Spleen (tissue), 11 donors: ENCODE measurements at regions not wholly inside any gene's neighbourhood (a gene's known extent, or its start where the extent isn't known, plus 50 kb on each side); places are given as distances from the start of the nearest gene placed in this dataset.

ENCODE experiments used
- DNase-seq: peaks from one replicate; pipeline ENCODE4 v3.0.0-alpha.2; 2020
- H3K27ac ChIP-seq, 8 donors: fragments of 200-600 bp; sonication (generic) in 7 of 8; 1 replicate in 4 of 8; 2 replicates in 4 of 8; pipeline versions ENCODE4 v1.5.0 to v1.8.0; 2016 to 2021; ENCODE audit warnings: inconsistent platforms in 4 of 8, mild to moderate bottlenecking in 4 of 8, moderate library complexity in 1 of 8
- H3K27me3 ChIP-seq, 7 donors: fragments of 200-600 bp; sonication (generic) in 6 of 7; replicated peaks in 1 of 7; 1 replicate in 4 of 7; 2 replicates in 3 of 7; pipeline versions ENCODE4 v1.5.0 to v1.8.0; 2016 to 2021; ENCODE audit warnings: inconsistent platforms in 3 of 7, mild to moderate bottlenecking in 1 of 7
- H3K36me3 ChIP-seq, 6 donors: fragments of 200-600 bp; sonication (generic) in 5 of 6; 1 replicate in 4 of 6; 2 replicates in 2 of 6; pipeline versions ENCODE4 v1.5.0 to v1.8.0; 2016 to 2021; ENCODE audit warnings: inconsistent platforms in 2 of 6
- H3K4me1 ChIP-seq, 6 donors: fragments of 200-600 bp; sonication (generic) in 5 of 6; 1 replicate in 3 of 6; 2 replicates in 3 of 6; pipeline versions ENCODE4 v1.5.0 to v1.8.0; 2016 to 2021; ENCODE audit warnings: inconsistent platforms in 3 of 6
- H3K4me3 ChIP-seq, 8 donors: fragments of 200-600 bp; sonication (generic) in 7 of 8; 1 replicate in 4 of 8; 2 replicates in 4 of 8; pipeline versions ENCODE4 v1.5.0 to v1.8.0; 2016 to 2021; ENCODE audit warnings: inconsistent platforms in 4 of 8, mild to moderate bottlenecking in 4 of 8, moderate library complexity in 2 of 8
- H3K9me3 ChIP-seq, 8 donors: fragments of 200-600 bp; sonication (generic) in 7 of 8; 1 replicate in 4 of 8; 2 replicates in 4 of 8; pipeline versions ENCODE4 v1.5.0 to v1.8.0; 2016 to 2021; ENCODE audit warnings: inconsistent platforms in 4 of 8
- POLR2A ChIP-seq, 3 donors: fragments of 450-650 bp; IDR thresholded peaks; one replicate each; pipeline ENCODE4 v1.5.1; 2017; ENCODE audit warnings: antibody characterized with exemption in 3 of 3, mild to moderate bottlenecking in 1 of 3
- POLR2AphosphoS5 ChIP-seq, 3 donors: sonication (generic); formaldehyde crosslinking; IDR thresholded peaks; one replicate each; pipeline ENCODE4 v1.5.1; 2017; ENCODE audit warnings: antibody characterized with exemption in 3 of 3
- WGBS, 5 donors: extraction: QIAGEN DNeasy Blood & Tissue Kit in 3 of 5; methylation state at CpG; one replicate each; pipeline versions ENCODE4 v1.1.5 to v1.1.7; 2013 to 2018; 5-methylcytosine and 5-hydroxymethylcytosine counted together
- intact Hi-C: fragments of 100-400 bp; cut with DNase I; formaldehyde crosslinking; loops from one replicate; pipeline ENCODE4 v1.15.0; 2023; ENCODE audit warnings: low total_unique reads
- TF ChIP-seq, protein P1 (sequence below), 11 experiments: fragments of 200-600 bp in 7 of 11; fragments of 450-650 bp in 4 of 11; sonication (generic) in 4 of 11; IDR thresholded peaks in 8 of 11; conservative IDR thresholded peaks in 3 of 11; 1 replicate in 7 of 11; 2 replicates in 4 of 11; pipeline versions ENCODE4 v1.4.0 to v1.8.0; 2016 to 2021; ENCODE audit warnings: antibody characterized with exemption in 11 of 11, inconsistent platforms in 4 of 11, mild to moderate bottlenecking in 1 of 11
- donor health status: healthy with polysubstance abuse.
- donor health status: DM: no; HTN: no; CAD: no; lungs with moderate emphysema.
- donor health status: DM: no; HTN: no; CAD: no.
- donor health status: Bipolar disorder and iron deficiency.
- donor health status: healthy.
- donor health status: DM: no; HTN: no; CAD: no.
- donor health status: DM: yes; HTN: yes; CAD: no.

- WGBS, 5 donors: 52 to 66% (median 57%) methylated on average over 4 of the region's 4 CpGs
- no peak overlapping the region for H3K27ac ChIP-seq
- peaks cover 0 to 6% (median 0%) of the 10 kb centered on the region in 8 donors for H3K9me3 ChIP-seq
- H3K36me3 ChIP-seq: no peaks in the 10 kb centered on the region
- no peaks in the 10 kb centered on the region for H3K27me3 ChIP-seq
- intact Hi-C loops: no loop called here
- H3K4me1 ChIP-seq: no peaks in the 10 kb centered on the region
- no peak for DNase-seq
- TF ChIP-seq, protein P1, sequence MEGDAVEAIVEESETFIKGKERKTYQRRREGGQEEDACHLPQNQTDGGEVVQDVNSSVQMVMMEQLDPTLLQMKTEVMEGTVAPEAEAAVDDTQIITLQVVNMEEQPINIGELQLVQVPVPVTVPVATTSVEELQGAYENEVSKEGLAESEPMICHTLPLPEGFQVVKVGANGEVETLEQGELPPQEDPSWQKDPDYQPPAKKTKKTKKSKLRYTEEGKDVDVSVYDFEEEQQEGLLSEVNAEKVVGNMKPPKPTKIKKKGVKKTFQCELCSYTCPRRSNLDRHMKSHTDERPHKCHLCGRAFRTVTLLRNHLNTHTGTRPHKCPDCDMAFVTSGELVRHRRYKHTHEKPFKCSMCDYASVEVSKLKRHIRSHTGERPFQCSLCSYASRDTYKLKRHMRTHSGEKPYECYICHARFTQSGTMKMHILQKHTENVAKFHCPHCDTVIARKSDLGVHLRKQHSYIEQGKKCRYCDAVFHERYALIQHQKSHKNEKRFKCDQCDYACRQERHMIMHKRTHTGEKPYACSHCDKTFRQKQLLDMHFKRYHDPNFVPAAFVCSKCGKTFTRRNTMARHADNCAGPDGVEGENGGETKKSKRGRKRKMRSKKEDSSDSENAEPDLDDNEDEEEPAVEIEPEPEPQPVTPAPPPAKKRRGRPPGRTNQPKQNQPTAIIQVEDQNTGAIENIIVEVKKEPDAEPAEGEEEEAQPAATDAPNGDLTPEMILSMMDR (IDR thresholded peaks at IDR 0.05 in 8 of 11, conservative IDR thresholded peaks at IDR 0.05 in 3 of 11): no peak
- TF ChIP-seq POLR2AphosphoS5 (IDR thresholded peaks at IDR 0.05) (no peak), POLR2A (IDR thresholded peaks at IDR 0.05) (no peak)
- no peak overlapping the region for H3K4me3 ChIP-seq
Observed at GRCh38 chr9:82829818-82830217, 233.1 kb downstream of the RASEF start.

DNA sequence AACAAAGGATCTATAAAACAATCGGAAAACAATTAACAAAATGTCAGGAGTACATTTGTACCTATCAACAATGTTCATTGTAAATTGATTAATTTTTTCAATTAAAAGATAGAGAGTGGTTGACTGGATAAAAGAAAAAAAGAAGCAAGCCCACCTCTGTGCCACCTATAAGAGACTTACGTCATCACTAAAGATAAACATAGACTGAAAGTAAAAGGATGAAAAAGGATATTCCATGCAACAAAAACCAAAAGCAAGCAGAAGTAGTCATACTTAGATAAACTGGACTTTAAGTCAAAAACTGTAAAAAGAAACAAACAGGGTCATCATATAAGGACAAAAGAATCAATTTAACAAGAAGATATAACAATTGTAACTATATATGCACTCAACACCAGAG, 197.4 kb downstream of the RASEF start:
- H3K27me3 ChIP-seq: no peaks in the 10 kb centered on the region
- peaks cover 0 to 9% (median 0%) of the 10 kb centered on the region in 8 donors for H3K9me3 ChIP-seq
- 89 to 99% (median 94%) methylated on average over 2 of the region's 2 CpGs for WGBS, 5 donors
- H3K27ac ChIP-seq: no peak overlapping the region
- no peaks in the 10 kb centered on the region for H3K4me1 ChIP-seq
- no peak for DNase-seq
- H3K36me3 ChIP-seq: no peaks in the 10 kb centered on the region
- no peak overlapping the region for H3K4me3 ChIP-seq
- intact Hi-C loops: no loop called here
- TF ChIP-seq POLR2AphosphoS5 (IDR thresholded peaks at IDR 0.05): no peak
- TF ChIP-seq, protein P1 (IDR thresholded peaks at IDR 0.05 in 8 of 11, conservative IDR thresholded peaks at IDR 0.05 in 3 of 11): no peak
- no peak for TF ChIP-seq POLR2A (IDR thresholded peaks at IDR 0.05)

DNA sequence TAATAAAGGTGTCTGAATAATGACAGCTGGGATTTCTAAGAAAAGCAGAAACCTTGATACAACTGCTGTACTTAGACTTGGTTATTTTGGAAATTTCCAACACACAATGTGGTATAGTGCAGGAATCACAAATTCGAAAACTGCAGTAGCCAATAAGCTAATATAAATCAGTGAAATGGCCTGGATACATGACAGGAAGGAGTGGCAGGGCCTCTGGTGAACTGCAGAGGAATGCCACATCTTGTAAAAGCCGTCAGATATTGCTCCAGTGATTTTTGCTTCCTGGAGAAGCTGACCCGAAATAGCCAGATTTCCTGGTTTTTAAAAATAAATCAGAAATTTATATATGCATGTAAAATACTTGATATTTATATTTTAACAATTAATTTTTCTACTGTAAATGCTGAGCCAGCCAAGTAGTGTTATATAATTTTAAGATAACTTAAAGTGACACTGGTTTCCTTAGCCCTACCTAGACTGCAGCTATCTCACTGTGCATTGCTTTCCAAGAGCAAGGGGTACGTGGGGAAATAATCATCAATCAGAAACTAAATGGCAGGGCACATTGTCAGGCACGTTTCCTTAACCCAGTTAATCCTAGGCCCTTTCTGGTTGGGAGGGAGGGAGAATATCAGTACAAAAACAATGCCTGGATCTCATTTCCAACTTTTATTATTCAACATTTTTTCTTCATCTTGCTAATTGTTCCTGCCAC, 182.4 kb downstream of the RASEF start:
- Histone ChIP-seq H3K27ac (no peak overlapping the region), H3K9me3 (peaks cover 0 to under 1% (median 0%) of the 10 kb centered on the region in 8 donors), H3K4me1 (no peaks in the 10 kb centered on the region), H3K27me3 (no peaks in the 10 kb centered on the region), H3K4me3 (no peak overlapping the region), H3K36me3 (no peaks in the 10 kb centered on the region)
- 36 to 62% (median 52%) methylated on average over 5 of the region's 5 CpGs for WGBS, 5 donors
- no peak for TF ChIP-seq POLR2AphosphoS5 (IDR thresholded peaks at IDR 0.05)
- intact Hi-C loops: no loop called here
- DNase-seq: no peak

GRCh38 chr9:82882138-82882537, 180.8 kb downstream of the RASEF start:
- no peak overlapping the region for H3K4me3 ChIP-seq
- intact Hi-C loops: no loop called here
- H3K27ac ChIP-seq: no peak overlapping the region
- H3K4me1 ChIP-seq: no peaks in the 10 kb centered on the region
- H3K27me3 ChIP-seq: no peaks in the 10 kb centered on the region
- no peaks in the 10 kb centered on the region for H3K36me3 ChIP-seq
- TF ChIP-seq POLR2A (IDR thresholded peaks at IDR 0.05): no peak
- TF ChIP-seq, protein P1 (IDR thresholded peaks at IDR 0.05 in 8 of 11, conservative IDR thresholded peaks at IDR 0.05 in 3 of 11): no peak
- no peak for TF ChIP-seq POLR2AphosphoS5 (IDR thresholded peaks at IDR 0.05)
- no peak for DNase-seq
- WGBS, 5 donors: 89 to 100% (median 96%) methylated on average over 1 of the region's 1 CpG
- H3K9me3 ChIP-seq: no peaks in the 10 kb centered on the region
